HG02852 (cell line): ENCODE measurements at regions not wholly inside any gene's neighbourhood (a gene's known extent, or its start where the extent isn't known, plus 50 kb on each side); places are given as distances from the start of the nearest gene placed in this dataset.

Experiments used
- ATAC-seq: cut with Tn5 transposase; IDR thresholded peaks from one replicate; pipeline ENCODE4 v1.9.1; 2021; ENCODE audit warnings: mild to moderate bottlenecking, moderate library complexity; ENCODE audit not compliant: unreplicated experiment

DNA sequence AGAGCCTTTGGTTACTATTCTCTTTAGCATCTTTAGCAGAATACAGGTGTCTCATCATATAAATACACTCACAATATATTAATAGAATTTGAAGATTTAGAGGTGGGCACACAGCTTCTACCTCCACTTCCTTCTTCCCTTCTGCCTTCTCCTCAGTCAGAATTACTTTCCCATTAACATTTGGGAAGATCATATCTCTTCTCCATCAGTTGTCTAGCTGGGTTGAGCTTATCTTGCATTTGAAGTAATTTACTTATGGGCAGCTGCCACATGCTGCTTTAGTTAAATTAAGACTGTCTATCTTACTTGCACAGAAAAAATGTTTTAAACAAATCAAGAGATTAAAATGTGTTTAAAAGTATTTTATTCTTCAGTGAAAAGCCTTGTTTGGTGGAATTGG, 110.1 kb upstream of the ASIC2 start:
- no peak for ATAC-seq

DNA sequence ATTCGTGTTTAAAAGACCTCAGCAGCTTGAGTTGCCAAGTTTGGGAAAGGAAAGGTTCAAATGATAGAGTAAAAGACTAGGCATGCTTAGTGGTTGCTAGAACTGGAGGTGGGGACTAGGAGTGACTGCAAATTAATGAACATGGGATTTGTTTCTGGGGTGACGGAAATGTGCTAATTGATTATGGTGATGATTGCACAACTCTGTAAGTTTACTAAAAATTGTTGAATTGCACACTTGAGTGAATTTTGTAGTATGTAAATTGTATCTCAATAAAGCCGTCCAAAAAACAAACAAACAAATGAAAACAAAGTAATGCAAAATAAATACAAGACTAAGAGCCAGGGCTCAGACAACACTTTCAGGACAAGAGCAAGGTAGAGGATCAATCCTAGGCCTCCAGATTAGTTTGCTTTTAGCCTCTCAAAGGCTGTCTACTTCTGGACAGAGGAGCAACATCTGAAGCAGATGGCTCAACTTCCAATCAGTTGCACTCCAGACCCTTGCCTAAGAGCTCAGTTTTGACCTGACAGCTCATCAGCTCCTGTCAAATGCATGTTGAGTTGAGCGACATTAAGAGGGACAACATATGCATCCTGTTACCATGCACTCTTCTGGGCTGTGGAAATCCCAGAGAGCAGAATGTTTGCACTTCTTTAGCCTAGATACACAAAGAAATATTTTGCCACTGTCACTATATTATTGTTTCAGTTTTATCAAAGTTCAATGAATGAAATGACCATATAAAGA, 111.2 kb upstream of the ASIC2 start:
- ATAC-seq, result no peak

DNA sequence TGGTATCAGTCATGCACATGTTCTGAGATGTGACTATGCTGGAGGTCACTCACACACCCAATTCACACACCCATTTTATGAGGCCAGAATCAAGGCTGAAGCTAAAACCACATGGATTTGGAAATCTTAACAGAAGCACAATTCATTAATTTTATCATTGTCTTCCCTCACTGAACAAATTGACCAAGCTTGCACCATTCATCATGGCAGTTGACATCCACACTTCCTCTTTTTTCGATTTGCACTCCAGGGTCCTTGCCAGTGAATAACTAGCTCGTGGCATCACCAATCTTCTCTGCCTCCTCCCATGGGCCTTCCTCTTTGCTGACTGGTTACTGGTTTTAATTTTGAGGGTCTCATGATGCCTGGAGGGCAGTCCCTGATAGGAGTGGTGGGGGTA, 123.0 kb upstream of the ASIC2 start:
- no peak for ATAC-seq

DNA sequence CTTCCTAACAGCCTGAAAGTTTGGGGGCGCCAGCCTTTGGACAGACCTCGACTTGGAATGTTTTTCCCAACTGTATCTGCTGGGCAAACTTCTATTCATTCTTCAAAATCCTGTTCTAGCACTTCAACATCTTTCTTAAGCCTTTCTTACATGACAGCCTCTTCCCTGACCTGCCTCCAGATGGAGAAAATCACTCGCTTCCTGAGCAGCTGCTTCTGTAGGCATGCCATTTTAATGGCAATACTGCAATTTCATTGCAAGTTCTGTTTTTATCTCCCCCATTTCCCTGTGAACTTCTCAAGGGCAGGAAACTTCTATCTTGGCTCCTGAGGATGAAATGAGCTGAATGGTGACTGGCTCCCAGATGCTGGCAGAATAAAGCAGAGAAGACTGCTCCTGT, 128.8 kb upstream of the ASIC2 start:
- ATAC-seq, result no peak

DNA sequence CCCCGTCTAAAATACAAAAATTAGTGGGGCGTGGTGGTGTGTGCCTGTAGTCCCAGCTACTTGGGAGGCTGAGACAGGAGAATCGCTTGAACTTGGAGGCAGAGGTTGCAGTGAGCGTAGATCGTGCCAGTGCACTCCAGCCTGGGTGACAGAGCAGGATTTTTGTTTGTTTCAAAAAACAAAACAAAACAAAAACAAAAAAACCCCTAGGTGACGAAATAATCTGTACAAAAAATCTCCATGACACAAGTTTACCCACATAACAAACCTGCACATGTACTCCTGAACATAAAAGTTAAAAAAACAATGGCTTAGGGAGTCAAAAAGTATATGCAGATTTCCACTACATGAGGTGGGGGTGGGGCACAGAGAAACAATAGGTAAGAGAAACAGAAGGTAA, 140.5 kb upstream of the ASIC2 start:
- no peak for ATAC-seq

DNA sequence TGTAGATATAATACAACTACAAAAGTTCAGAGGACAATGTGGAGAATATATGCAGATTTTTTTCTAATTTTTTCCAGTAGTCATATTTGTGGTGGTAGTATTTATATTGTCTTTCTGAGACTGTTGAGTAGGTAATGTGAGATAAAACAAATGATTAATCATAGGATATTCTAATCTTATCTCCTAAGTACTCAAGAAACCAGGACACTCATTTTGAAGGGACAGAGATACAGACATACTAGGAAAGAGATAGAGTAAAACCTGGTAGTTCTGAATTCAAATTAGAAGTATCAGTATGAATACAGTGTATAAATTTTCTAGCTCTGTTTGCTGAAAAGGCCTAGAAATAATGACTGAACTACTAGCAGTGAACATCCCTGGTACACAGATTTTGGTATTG, 141.7 kb upstream of the ASIC2 start:
- ATAC-seq, result no peak

DNA sequence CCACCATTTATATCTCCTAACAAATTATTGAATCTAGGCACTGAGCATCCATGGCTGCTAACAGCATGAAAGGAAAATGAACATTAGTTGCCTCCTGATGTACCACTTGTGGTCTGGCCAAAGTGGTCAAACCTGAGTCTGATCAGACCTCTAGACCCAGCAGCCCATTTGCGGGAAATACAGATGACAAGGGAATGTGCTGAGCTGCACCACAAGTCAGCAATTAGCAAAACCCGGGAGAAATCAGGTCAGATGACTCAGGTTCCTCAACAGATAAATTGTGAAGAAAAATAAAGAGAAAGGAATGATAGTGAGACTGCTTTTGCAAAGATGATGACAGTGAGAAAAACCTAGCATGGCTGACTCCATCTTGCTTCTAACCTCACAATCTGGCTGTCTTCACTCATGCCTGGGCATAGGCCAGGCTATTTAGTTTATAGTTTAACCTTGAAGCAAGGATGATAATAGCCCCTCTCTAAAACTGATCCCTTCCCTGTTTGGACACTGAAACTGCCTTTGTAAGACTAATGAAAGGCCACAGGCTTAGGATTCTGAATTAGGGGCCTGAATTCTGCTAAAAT, 142.7 kb upstream of the ASIC2 start:
- ATAC-seq, result no peak

DNA sequence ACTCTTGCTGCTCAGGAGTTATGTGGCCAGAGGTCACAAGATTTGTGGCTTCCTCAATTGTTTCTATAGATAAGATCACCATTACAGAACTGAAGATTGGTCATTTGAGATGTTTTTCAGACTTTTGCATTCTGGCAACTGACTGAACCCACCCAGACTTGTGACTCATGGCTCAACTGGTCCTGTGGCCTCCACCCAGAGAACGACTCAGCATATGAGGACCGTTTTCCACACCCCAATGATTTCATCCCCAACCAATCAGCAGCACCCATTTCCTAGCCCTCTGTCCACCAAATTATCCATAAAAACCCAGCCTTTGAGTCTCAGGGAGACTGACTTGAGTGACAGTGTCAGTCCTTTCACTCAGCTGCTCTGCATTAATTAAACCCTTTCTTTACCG, 143.2 kb upstream of the ASIC2 start:
- ATAC-seq, result no peak

DNA sequence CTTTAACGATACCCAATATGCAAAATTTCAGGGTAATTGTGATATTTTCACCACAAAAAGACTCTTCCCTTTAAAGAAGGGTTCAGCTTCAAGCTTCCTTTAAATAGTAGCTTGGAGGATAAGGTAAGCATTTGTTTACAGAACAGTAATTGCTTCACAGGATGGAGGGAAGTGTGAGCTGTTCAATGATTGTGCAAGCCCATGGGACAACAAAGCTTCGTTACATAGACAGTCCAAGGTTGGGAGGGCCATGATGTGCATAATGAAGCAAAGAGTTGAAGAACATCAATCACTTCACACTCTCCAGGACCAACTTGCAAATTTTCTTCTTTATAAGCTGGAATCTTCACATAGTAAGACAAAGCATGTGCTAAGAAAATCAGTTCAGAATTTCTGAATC, 145.0 kb upstream of the ASIC2 start:
- no peak for ATAC-seq

DNA sequence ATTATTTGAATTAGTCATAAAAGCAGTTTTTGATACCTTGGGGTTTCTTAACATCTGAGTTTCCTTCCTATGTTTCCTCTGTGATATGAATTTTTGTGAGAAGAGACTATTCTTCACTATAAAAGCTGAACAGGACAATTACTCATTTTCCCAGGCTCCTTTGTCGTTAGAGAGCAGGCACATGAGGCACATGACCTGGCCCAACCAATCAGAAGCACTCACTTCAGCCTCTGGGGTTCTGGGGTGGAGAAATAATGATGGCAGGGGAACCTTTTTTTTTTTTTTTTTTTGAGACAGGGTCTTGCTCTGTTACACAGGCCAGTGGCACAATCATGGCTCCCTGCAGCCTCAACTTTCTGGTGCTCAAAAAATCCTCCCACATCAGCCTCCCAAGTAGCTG, 145.5 kb upstream of the ASIC2 start:
- no peak for ATAC-seq

DNA sequence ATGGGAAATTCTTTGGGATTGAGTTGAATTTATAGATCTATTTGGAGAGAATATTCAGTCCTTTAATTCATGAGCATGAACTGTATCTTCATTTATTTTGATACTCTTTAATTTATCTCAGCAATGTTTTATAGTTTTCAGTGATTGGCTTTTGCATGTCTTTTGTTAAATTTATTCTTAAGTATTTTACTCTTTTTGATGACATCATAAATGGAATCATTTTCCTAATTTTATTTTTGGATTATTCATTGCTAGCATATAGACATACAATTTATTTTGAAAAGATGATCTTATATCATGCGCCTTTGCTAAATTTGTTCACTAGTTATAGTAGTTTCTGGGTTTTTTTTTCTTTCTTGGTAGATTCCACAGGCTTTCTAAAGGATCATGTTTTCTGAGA, 149.2 kb upstream of the ASIC2 start:
- ATAC-seq, result no peak

DNA sequence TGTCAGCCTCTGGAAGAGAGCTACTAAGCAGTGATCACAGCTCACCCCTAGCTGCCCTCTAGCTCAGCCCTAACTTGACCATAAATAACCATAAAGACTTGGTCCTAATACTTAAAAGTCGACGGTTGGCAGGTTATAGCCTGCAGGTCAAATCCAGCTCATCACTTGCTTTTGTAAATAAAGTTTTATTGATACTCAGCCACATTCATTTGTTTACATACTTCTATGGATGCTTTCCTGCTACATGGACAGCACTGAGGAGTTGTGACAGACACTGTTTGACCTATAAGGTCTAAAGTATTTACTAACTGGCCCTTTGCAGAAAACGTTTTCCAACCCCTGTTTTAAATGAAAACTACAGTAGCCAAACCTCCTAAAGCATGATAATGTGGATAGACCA, 151.6 kb upstream of the ASIC2 start:
- ATAC-seq, result no peak

DNA sequence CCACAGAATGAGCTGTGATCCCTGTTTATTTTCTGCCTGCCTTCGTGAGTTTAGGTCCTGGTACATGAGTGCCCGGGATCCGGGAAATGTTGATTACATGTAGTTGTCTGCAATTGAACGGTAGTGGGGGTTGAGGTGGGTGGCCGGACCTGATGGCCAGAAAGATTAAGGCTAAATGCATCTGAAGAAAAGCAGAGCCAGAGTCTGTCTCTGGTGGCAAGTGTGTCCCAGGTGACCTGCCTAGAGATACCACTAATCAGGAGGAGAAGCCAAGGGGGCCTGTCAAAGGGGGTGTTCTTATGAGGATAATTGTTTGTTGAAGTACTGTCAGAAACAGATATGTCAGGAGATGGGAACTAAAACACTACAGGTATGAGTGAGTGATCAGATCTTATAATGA, 154.0 kb upstream of the ASIC2 start:
- ATAC-seq, result no peak

DNA sequence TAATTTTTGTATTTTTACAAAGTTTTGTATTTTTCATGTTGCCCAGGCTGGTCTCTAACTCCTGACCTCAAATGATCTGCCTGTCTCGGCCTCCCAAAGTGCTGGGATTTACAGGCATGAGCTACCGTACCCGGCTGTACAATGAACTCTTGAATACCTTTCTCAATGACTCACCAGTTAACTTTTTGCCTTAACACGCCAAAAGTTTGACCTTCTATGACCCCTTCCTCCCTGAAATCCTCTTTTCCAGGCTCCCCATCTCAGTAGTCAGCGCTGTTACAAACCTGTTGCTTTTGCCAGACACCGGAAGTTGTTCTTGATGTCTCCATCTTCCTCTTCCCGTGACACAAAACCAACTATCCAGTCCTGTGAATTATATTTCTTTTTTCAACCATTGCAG, 158.1 kb upstream of the ASIC2 start:
- ATAC-seq, result no peak

DNA sequence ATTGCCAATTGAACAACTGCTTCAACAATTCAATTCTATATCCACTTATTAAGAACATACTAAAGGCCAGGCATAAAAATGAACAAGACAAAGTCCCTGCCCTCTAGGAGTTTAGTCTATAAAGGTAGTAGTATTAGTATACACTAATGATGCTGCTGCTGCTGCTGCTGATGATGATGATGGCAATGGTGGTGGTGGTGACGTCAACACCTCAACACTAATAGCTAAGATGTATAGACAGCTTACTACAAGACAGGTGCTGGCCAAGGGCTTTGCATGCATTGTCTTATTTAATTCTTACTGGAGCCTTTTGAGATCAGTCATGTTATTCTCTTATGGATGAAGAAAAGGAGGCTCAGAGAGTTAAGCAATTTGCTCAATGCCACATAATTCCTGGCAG, 164.4 kb upstream of the ASIC2 start:
- no peak for ATAC-seq

DNA sequence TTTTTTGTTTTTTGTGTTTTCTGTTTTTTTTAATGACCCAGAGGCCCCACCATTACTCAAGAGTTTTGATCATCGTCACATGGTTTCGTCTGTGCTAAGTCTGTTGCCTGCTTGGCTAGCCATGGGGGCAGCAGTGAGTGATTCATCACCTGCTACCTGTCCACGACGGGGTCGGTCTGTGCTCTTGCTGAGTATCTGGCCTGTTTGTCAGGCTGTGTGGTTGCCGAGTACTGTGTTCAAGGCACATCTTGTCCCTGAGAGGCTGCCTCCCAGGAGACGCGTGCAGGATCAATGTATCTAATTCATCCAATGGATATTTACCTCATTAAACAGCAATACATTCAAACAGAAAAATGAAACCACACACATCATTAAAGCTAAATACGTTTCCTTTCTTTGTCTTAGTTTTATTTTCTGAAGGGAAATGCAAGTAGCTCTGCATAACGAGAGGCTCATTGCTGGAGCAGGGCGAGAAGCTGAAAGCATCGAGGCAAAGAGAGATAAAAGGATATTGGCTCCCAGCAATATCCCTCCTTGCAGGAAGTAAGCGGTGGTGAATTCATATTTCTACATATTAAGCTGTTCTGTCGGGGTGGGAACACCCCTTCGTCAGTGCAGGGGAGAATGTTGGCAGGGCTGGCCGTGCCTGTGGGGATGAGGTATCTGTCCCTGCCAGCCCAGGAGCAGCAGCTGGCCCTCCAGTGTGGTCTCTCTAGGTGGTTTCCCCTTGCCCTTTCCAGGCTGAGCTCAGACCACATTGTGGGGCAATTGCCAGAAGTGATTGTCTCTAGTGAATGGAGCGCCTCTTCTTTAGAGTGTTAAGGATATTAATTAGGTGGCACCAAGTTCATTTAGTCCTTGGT, 166.2 kb upstream of the ASIC2 start:
- no peak for ATAC-seq

DNA sequence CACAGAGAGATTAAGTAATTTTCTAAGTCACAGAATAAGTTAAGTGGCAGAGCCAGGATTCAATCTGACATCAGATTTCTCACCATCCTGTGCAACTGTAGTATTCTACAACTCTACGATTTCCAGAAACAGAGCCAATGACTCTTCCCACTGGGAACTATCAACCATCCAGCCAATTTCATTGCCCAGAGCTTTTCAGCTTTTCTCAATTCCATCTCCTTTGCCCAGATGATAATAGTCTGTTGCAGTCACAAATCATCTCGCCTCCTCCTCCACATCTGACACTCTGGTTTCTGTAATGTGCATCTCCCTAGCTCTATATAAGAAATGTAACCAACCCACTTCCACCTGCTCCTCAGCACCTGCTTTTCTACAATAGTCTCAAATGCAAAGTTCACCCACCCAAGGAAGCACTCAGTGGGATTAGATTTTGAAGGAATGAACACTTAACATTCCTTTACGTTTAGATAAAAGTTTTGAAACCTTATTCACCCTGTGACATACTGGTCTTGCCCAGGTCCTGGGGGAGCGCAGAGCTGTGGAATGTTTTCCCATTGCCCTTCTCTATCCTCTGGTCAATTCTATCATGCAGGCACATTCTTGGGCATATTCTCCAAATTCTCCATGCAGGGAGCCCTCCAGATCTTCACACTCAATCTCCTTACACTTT, 167.8 kb upstream of the ASIC2 start:
- ATAC-seq, result no peak

DNA sequence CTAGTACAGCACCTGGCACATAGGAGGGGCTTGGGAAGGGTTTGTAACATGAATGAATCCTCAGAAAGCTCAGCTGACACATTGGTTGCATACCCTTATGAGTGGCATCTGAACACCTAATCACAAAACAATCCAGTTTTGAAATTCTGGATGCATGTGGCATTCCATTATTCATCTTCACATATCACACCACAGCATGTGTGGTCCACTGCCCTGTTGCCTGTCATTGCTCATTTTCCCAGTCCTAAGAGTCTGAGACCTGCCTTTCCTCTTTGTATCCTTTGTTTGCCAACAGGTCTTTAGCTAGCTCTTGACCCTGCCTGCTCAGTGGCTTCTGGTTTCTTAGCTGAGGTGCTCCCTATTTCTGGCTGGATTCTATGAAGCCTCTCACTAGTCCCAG, 170.8 kb upstream of the ASIC2 start:
- no peak for ATAC-seq

DNA sequence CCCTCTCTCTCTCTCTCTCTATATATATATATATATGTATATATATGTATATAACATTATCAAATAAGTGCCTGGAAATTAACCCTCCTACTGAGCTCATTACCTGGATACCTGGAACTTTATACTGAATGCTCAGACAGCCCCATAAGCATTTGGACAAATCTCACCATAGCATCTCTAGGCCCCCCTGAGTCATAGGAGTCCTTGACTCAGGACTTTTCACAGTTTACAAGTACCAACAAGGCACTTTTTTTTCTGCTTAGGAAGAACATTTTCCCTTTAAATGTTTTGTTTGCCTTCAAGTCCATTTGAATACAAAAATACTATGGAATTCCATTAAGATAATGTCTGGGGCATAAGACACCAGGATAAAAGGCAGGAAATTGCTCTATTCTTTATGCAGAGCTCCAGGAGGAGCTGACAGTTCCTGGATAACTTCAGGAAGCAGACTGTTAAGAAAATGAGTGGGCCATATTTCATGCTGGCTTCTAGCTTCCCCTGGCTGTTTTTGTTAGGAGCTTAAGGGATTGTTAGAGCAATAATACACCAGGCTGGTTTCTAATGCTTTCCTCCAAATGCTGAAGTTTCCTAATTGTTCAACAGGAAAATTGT, 171.7 kb upstream of the ASIC2 start:
- no peak for ATAC-seq

DNA sequence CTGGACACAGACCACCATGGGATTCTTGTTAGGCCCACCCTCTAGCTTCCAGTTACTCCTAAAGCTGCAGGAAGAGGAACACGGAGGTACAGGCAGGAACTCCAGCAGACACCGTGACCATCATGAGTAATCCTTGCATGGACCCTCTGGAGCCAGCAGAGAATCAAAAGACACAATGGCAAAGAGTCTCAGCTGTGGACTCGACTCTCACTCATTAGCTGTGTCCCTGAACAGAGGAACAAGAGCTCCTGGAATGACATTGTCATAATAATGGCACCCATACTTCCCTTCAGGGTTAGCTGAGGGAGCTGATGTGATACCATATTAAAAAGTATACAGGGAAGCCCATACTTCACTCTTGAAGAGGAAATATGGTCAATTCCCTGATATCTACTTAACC, 176.3 kb upstream of the ASIC2 start:
- ATAC-seq, result no peak

DNA sequence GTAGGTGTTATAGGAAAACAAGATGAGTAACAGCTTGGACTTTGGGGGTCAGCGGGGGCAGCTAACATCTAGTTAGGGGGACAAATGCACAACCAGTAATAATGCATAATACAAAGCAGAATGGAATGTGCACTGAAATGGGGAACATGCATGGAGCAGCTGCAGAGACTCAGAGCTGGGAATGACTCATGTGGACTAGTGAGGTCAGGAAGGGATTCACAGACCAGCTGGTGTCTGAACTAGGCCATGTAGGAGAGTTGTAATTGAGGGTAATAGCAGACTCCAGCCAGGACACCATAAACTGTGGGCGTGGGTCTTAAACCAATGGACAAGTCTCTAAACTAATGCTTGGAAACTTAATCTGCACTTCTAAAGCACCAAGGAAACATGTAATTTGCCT, 176.8 kb upstream of the ASIC2 start:
- ATAC-seq, result no peak
